NCI-H2196 treated with DMSO at 0.1 percent for 48 hours (cell line): ENCODE measurements at regions not wholly inside any gene's neighbourhood (a gene's known extent, or its start where the extent isn't known, plus 50 kb on each side); places are given as distances from the start of the nearest gene placed in this dataset.
"Not testable (repeated sequence)": the region's sequence is repeated elsewhere in the genome, so short reads cannot be mapped to it uniquely, and the experiment has no call there.

Experiments
- DNase-seq: peaks from one replicate; lab custom pipeline; 2025; ENCODE audit not compliant: unreplicated experiment; lab: John Stamatoyannopoulos, UW

DNA sequence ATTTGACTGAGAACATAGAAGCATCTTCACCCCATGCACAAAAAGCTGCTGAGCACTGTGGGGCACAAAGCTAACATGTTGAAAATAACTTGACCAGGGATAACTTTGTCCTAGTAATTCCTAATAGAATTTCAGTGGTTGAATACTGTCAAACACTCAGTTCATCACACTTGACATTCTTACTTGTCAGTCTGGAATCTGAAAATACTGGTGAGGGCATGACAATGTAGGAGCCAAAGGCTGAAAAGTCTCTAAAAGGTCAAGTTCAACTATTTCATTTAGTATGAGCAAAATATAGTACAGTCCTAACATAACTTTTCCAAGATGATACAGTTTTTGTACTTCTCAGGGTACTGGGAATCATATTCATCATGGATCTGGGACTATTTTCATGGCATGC, 504.4 kb upstream of the LMO3 start:
- DNase-seq, result no peak

DNA sequence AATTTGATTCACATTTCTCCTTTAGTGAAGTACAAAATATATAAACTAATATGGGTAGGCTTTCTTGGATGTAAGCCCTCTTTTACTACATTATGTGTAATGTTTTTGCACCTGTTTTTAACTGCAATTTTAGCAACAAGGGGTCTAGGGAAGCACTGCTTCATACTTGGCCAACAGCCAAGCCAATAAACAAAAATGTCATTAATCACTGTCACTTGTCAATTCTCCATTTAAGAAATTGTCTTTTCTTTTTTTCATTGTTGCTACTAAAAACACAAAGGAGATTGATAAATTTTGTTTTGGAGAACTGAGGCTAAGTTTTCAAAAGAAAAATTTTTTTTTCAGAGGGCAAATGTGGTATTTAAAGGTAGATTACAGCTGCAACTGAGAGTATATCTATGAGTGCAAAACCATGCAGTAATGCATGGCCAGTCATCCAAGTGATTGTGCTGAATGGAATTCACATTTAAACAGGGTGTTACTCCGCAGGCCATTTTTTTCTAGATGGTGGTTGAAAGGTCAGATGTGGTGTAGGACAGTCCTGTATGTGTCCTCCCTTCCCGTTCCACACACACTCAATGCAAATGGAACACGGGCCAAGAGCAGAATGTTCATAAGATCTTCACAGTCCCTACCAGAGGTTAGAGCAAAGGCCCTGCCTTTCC, 503.0 kb upstream of the LMO3 start:
- no peak for DNase-seq

DNA sequence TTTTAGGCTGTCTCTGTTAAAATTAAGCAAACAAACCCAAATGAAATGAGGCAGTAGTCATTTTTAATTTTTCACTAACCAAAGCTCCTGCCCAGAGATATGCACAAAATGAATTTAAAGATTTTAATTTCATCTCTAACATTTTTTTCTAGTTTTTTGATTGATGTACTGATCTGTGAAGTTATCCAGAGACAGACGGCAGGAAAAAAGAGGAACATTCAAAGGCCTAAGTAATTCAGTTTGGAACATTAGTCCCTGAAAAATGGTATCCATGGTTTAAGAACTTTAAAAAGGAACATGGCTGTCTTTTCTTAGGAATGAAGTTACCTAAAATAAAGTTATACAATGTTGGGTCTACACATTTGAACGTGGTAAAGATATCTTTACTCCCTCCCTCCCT, 498.8 kb upstream of the LMO3 start:
- DNase-seq, result no peak

DNA sequence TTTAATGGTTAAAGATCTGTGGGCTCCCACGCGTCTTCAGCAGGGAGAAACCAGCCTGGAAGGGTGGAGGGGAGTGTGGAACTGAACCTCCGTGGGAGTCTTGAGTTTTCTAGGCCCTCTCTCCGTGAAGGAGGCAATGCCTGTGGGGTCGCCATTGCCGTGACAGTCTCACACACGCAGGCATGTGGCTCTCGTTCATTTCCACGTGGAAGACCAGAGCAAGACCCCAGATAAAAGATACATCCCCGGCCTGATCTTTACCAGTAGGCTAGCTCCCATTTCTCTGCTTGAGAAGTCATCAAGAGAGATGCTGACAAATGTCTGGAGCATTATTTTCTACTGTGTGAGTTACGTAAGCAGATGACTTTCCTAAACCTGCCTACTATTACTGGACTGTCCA, 491.7 kb upstream of the LMO3 start:
- no peak for DNase-seq

DNA sequence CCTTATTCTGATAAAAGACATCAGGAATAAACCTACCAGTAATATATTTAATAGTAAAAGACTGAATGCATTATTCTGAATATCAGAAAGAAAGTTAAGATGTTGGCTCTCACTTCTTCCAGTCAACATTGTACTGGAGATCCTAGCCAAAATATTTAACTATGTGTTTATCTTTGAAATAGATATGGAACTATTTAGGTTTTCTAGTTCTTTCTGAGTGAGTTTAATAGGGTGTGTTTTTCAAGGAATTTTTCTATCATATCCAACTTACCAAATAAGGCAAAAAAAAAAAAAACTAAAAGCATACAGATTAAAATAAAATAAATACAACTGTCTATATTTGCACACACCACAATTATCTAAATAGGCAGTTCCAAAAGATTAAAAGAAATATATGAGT, 478.9 kb upstream of the LMO3 start:
- DNase-seq, result no peak

DNA sequence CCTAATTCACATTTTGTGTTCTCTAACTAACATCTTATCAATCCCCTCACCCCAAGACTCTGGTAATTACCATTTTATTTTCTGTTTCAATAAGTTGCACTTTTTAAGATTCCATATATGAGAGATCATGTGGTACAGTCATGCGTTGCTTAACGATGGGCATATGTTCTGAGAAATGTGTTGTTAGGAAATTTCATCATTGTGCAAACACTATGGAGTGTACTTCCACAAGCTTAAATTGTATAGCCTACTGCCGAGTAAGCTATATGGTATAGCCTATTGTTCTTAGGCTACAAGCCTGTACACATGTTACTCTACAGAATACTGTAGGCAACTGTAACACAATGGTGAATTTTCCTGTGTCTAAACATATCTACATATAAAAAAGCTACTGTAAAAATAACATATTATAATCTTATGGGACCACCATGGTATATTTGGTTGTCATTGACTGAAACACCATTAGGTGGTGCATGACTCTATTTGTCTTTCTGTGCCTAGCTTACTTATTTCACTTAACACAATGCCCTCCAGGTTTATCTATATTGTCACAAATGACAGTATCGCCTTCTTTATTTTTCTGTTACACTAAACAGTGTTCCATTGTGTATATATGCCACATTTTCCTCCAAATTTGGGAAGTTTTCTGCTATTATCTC, 473.4 kb upstream of the LMO3 start:
- DNase-seq, result no peak

DNA sequence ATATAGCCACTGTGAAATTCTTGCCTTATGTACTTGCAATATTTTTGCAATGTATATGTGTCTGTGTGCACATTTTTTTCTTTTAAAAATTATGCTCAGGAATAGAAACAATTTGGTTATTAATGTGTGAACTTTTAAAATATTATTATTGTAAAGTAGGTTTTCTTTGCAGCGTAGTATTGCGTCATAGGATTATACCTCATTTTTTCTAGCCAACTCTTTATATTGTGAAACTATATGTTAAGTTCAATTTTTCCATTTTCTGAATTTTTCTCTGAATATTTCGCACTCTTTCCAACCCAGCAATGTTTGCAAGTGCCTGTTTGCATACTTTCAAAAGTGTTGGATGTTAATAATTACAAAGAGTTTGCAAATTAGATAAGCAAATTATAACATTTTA, 471.6 kb upstream of the LMO3 start:
- no peak for DNase-seq

DNA sequence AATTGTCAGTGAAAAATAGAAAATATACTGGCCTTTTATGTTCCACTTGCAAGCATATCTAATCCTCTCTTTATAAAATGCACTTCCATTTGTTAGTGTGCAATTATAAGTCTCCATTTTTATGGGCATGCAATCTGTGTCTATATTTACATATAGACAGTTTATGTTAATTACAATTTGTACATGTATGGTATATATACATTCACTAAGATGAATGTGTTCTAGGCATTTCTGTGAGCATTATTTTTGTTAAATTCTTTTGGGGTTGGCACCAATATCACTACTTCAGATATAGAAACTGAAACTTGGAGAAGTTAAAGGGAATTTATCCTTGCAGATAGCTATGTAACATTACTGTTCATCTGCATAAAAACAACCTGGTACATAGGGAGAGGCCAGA, 470.8 kb upstream of the LMO3 start:
- DNase-seq, result no peak

DNA sequence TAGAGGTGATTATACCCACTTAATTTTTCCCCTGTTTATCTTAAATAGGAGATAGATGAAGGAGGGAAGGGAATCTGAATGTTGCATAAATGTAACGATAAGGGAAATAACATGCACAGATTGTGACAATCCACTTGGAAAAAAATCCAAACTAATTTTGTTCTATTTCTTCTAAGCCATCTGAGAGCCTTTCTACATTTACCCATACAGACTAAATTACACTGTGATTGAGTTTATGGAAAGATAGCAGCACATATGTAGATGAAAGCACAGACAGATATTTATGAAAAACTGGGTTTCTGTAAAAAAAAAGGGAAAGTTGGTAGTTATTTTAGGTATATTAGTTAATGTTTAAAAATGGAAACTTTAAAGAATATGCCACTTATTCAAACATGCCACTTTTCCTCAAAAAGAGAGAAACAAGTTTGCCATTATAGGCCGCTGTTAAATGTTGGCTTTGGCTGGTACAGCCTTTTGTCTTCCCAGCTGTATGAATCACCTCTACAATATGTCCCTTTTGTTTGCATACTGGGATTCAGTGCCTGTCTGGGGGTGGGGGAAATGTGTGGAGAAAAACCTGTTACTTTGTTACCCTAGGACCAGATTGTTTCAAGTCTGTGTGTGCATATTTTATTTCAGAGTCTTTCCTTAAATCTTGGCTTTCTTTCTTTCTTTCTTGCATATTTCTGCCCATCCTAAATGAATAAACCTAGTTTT, 470.2 kb upstream of the LMO3 start:
- DNase-seq, result no peak

DNA sequence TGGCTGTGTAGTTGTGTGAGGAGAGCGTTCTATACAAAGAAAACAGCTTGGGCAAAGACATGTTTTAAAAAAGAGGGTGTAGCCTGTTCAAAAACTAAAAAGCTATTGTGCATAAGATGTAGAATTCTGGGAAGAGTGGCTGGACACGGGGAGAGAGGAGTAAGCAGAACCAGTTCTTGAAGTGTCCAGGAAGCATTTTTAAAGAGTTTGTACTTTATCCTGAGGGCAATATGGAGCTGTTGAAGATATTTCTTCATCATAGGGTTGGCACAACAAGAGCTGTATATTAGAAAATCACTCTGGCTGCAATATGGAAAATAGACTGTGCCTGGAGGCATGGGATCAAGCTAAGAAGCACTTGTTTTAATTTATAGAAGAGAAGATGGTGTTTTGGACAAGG, 458.9 kb upstream of the LMO3 start:
- DNase-seq, result no peak

DNA sequence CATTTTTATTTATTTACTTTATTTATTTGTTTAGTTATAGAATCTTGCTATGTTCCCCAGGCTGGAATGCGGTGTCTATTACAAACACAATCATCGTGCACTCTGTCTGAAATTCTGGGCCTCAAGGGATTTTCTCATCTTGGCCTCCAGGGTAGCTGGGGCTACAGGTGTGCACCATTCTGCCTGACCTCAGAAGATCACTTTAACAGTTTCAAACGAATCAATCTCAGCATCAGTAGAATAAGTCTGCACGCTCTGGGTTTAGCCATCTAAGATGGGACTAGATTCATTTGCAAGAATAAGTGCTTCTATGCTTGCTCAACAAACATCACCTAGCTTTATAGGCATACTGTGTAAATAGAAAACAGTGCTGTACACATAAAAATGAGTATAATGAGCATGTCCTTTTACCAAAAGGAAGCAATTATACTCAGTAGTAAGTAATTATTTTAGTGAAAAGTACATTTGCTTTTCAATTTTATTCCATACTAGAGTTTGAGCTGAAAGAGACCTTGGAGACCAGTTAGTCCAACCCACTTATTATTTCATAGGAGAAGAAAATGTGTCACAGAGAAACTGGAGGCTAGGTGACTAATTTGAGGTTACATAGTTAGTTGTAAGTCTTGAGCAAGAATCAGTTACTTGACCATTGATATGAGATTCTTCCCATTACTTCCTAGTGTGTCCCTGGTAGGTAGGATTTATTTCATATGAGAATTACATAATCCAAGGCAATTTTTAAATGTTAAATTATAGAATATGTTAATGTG, 456.5 kb upstream of the LMO3 start:
- no peak for DNase-seq

DNA sequence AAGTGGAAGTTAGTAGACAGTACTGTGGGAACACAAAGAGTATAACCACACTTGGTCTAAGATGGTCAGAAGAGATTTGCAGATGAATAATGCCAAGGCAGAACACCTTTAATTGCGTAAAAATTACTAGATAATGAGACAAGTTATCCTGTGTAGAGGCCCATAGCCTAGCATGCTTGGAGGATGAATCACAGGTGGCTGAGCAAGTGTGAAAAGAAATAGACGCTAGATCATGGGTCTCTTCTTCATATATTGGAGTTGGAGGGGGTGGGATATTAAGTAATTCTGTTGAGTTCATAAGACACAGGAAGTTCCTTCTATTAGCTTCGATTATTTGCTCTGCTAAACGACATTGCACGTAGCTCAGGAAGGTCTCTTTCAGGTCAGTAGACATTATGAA, 454.3 kb upstream of the LMO3 start:
- DNase-seq, result no peak

DNA sequence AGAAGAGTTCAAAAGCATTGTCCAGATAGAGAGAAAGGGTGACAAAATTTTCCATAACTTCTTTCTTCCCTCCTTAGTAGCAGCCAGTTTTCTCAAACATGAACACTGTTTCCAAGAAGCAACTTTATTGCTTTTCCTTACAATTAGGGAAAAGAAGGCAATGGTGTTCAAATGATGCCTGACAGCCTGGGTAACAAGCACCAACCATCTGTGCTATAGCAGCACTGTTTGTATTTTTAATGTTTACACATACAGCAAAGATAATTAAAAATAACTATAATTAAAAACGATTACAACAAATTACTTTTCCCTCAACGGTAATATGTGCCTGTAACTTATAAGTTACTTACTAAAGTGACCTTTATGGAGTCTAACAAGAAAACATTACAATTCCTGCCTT, 450.6 kb upstream of the LMO3 start:
- DNase-seq, result no peak

DNA sequence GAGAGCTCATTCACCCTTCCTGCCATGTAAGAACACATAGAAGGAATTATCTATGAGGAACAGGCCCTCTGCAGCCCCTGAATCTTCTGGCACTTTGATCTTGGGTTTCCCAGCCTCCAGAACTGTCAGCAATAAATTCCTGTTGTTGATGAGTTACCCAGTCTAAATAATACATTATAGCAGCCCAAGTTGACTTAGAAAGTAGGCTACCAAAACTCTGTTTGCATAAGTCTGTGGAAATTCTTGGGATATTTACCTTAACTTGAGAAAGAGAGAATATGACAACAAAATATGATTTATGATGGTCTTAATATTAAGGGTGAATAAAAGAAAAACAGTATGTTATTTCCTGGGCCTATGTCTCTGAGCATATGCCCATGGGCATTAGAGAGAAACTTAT, 433.0 kb upstream of the LMO3 start:
- no peak for DNase-seq

DNA sequence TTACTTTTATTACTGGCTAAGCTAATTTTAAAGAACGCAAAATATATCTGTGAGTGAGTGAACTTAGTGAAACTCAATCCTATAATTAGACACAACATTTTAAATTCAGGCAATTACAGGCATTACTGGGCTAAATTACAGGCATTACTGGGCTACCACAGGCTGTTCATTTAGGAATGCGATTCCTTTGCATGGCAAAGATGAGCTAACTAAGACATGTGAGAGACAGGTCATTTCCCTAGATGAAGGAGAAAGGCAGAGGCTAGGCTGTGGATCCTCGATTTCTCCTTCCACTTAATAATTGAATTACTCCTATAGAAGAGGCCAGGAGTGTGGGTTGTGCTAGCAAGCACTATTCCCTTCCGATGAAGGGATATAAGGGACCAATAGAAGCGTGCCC, 429.4 kb upstream of the LMO3 start:
- DNase-seq, result no peak

DNA sequence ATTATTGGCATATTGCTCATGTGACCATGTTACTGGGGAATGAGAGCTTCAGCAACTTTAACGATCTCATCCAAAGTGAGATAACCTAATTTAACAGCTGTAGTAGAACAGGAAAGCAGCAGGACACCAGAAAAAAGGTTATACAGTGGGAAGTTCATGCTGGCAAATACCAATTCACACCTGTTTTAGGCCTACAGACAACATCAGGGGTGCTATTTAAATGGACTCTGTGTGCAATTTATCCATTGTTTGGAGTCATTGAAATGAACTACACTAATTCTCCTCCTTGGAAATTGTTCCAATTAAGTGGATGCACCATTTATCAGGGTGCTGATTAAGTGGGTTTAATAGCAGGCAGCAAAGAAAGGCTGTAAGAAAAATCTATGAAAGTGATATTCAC, 424.4 kb upstream of the LMO3 start:
- no peak for DNase-seq

DNA sequence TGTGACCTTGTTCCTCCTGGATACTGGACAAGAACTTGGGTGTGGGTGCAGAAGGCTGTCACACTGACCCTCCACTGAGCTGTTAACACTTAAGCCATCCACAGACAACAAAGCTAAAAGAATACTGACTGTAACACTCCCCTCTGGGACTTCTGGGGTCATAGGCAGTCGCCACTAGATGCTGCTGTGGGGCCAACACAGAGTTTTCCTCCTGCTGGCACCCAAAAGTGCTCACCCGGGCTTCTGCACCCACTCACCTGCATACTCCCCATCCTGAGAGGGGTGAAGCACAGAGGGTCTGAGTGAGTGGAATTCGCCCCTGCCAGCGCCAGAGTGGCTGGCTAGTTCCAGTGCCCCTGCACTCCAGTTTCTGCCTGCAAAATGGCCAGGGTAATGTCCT, 422.4 kb upstream of the LMO3 start:
- DNase-seq, result no peak

DNA sequence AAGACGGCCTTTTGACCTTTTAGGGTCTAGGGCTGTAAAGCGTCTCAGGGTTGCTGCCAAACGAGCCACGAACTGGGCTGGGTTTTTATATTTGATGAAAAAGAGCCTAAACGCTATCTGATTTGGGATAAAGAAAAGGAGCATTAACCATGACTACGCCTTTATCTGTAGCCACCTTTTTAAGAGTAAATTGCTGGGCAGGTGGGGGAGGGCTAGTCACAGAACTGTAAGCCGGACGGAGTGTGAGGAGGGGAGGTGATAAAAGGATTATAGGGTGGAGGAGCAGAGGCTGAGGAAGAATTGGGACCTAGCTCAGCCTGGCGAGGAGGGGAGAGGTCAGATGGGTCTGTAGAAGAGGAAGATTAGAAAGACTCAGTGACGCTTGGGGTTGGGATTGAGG, 419.5 kb upstream of the LMO3 start:
- not testable (repeated sequence) for DNase-seq

DNA sequence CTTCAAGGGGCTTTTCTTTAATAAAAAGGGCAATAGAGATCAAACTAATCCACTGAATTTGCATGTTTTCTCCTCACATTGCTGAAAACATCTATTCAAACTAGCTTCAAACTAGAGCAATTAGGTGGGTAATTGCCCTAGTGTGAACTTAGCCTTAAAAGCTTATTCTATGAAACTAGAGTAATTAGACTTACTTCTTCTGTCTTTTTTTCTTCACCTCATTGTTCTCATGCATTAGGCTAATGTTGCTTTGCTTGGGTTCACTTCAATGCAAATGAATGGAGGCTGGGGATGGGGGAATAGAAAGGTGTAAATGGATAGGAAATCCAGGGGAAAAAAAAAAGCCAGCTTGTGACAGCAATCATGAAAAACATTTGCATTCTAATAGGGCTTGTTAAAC, 414.8 kb upstream of the LMO3 start:
- DNase-seq, result no peak

DNA sequence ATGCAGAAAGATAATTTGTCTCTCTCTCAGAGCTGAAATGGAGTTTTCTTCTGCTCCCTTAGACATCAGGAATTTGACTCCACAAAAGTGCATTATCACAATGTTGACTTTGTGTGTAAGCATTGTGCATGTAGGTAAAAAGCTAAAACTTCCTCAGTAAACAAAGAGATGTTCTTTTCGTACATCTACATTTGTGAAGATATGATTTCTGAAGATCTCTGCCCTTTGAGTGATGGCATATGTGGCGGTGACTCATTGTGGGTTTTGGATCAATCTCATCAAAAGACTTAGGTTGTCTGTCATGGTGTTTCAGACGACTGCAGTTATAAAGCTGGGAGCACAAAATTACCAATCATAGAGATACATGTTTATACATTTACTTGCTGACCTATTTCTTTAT, 411.4 kb upstream of the LMO3 start:
- DNase-seq, result no peak

DNA sequence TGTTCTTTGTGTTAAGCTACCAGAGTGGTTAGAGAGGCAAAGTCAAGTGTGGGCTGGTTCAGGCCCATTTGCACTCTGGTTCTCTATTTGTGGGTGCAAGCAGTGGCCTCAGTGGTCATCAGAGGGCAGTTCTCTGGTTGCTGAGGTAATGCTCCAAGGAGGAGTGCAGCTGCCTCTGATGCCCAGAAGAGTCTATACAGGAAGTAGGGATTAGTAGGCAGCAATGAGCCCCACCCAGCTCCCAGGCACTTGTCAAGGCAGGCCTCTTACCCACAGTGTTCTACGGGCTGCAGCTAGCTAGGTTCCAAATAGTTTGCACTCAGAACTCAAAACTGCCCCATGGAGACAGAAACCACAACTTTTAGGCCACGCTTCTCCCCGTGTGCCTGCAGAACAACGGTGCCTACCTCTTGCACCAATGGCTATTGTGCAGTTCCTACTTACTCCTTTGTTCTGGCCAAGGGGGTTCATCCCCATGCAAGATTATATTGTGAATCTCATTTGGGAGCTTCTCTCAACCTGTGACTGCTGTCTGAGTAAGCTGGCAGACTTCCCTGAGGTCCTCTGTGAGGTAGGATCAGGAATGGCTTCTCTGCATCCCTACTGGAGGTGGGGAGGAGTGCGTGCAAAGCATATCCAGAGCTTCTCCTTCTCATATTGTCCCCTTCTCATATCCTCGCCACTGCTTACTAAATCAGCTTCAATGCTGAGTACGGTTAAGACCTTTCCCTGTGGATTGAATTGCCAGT, 410.3 kb upstream of the LMO3 start:
- no peak for DNase-seq
